Prostate gland (tissue), 2 donors: ENCODE measurements at regions not wholly inside any gene's neighbourhood (a gene's known extent, or its start where the extent isn't known, plus 50 kb on each side); places are given as distances from the start of the nearest gene placed in this dataset.

Source experiments
- CTCF ChIP-seq, 4 experiments: fragments of 200-600 bp in 2 of 4; fragments of 450-650 bp in 2 of 4; sonication (generic) in 2 of 4; IDR thresholded peaks; 1 replicate in 3 of 4; 2 replicates in 1 of 4; pipeline ENCODE4 v1.5.1; 2016 to 2019; ENCODE audit warnings: antibody characterized with exemption in 4 of 4, mild to moderate bottlenecking in 2 of 4, moderate library complexity in 2 of 4
- POLR2A ChIP-seq: fragments of 450-650 bp; IDR thresholded peaks from one replicate; pipeline ENCODE4 v1.6.1; 2016; ENCODE audit warnings: antibody characterized with exemption, mild to moderate bottlenecking

- no peak for TF ChIP-seq CTCF (IDR thresholded peaks at IDR 0.05)
- no peak for TF ChIP-seq POLR2A
Observed at GRCh38 chr5:13581914-13582313, 362.6 kb downstream of the DNAH5 start.
